Prostate gland (tissue), 2 donors: ENCODE measurements at regions not wholly inside any gene's neighbourhood (a gene's known extent, or its start where the extent isn't known, plus 50 kb on each side); places are given as distances from the start of the nearest gene placed in this dataset.
"Not testable (repeated sequence)": the region's sequence is repeated elsewhere in the genome, so short reads cannot be mapped to it uniquely, and the experiment has no call there.

ENCODE experiments used
- DNase-seq: peaks from one replicate; pipeline ENCODE4 v3.0.0-alpha.2; 2019; ENCODE audit warnings: low spot score
- H3K27ac ChIP-seq, 2 donors: fragments of 200-600 bp; sonication (generic); 2 replicates each; pipeline ENCODE4 v1.5.1; 2017 to 2019
- H3K27me3 ChIP-seq: fragments of 200-600 bp; sonication (generic); replicated peaks from 2 replicates; pipeline ENCODE4 v1.5.1; 2019; ENCODE audit not compliant: insufficient read depth
- H3K36me3 ChIP-seq, 2 donors: fragments of 200-600 bp; sonication (generic); 1 replicate in 1 of 2; 2 replicates in 1 of 2; pipeline versions ENCODE4 v1.5.1 to v1.8.1; 2017 to 2019
- H3K4me1 ChIP-seq: fragments of 200-600 bp; sonication (generic); replicated peaks from 2 replicates; pipeline ENCODE4 v1.5.1; 2019
- H3K4me3 ChIP-seq, 2 donors: fragments of 200-600 bp; sonication (generic); 2 replicates each; pipeline ENCODE4 v1.5.1; 2017 to 2019
- H3K9me3 ChIP-seq: fragments of 200-600 bp; sonication (generic); 2 replicates; pipeline ENCODE4 v1.5.1; 2017
- POLR2A ChIP-seq: fragments of 450-650 bp; IDR thresholded peaks from one replicate; pipeline ENCODE4 v1.6.1; 2016; ENCODE audit warnings: antibody characterized with exemption, mild to moderate bottlenecking
- POLR2AphosphoS5 ChIP-seq: sonication (generic); formaldehyde crosslinking; IDR thresholded peaks from one replicate; pipeline ENCODE4 v1.6.1; 2017; ENCODE audit warnings: antibody characterized with exemption
- WGBS: methylation state at CpG from one replicate; pipeline ENCODE4 v1.1.5; 2018; 5-methylcytosine and 5-hydroxymethylcytosine counted together
- intact Hi-C: fragments of 100-400 bp; cut with DNase I; formaldehyde crosslinking; loops from one replicate; pipeline ENCODE4 v1.14.2; 2022
- TF ChIP-seq, protein P1 (sequence below), 4 experiments: fragments of 200-600 bp in 2 of 4; fragments of 450-650 bp in 2 of 4; sonication (generic) in 2 of 4; IDR thresholded peaks; 1 replicate in 3 of 4; 2 replicates in 1 of 4; pipeline ENCODE4 v1.5.1; 2016 to 2019; ENCODE audit warnings: antibody characterized with exemption in 4 of 4, mild to moderate bottlenecking in 2 of 4, moderate library complexity in 2 of 4

DNA sequence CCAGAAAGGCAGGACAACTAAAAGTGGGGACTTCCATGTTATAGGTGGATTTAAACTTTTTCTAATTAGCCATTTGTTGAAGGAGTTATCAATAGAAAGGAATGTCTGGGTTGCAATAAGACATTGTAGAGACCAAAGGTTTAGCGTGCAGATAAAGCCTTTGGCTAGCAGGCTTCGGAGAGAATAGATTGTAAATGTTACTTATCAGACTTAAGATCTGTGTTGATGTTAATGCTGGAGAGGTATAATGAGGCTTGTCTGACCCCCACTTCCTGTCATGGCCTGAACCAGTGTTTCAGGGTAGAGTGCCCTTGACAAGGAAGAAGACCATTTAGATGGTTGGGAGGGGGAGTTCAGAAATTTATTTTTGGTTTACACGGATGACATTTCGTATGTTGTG, 67.1 kb upstream of the SPIN4 start:
- 63% methylated on average over 4 of the region's 4 CpGs for WGBS
- Histone ChIP-seq H3K4me1 (no peaks in the 10 kb centered on the region), H3K9me3 (no peaks in the 10 kb centered on the region), H3K4me3 (no peak overlapping the region), H3K36me3 (no peaks in the 10 kb centered on the region), H3K27ac (no peak overlapping the region), H3K27me3 (no peaks in the 10 kb centered on the region)
- TF ChIP-seq POLR2A (no peak), POLR2AphosphoS5 (no peak)
- TF ChIP-seq, protein P1, sequence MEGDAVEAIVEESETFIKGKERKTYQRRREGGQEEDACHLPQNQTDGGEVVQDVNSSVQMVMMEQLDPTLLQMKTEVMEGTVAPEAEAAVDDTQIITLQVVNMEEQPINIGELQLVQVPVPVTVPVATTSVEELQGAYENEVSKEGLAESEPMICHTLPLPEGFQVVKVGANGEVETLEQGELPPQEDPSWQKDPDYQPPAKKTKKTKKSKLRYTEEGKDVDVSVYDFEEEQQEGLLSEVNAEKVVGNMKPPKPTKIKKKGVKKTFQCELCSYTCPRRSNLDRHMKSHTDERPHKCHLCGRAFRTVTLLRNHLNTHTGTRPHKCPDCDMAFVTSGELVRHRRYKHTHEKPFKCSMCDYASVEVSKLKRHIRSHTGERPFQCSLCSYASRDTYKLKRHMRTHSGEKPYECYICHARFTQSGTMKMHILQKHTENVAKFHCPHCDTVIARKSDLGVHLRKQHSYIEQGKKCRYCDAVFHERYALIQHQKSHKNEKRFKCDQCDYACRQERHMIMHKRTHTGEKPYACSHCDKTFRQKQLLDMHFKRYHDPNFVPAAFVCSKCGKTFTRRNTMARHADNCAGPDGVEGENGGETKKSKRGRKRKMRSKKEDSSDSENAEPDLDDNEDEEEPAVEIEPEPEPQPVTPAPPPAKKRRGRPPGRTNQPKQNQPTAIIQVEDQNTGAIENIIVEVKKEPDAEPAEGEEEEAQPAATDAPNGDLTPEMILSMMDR (IDR thresholded peaks at IDR 0.05): no peak
- intact Hi-C loops: no loop called here
- no peak for DNase-seq

DNA sequence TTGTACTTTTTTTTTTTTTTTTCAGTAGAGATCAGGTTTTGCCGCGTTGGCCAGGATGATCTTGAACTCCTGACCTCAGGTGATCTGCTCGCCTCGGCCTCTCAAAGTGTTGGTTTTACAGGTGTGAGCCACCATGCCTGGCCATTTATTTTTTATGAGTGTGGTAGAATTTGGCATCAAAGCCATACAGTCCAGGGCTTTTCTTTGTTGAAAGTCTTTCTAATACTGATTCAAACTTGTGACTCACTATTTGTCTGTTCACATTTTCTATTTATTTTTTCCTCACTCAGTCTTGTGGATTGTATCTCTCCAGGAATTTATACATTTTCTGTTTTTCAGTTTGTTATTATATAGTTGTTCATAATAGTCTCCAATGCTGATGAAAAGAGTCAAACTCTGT, 66.5 kb upstream of the SPIN4 start:
- DNase-seq: no peak
- Histone ChIP-seq H3K36me3 (no peaks in the 10 kb centered on the region), H3K4me3 (no peak overlapping the region), H3K9me3 (no peaks in the 10 kb centered on the region), H3K27me3 (no peaks in the 10 kb centered on the region), H3K27ac (no peak overlapping the region), H3K4me1 (no peaks in the 10 kb centered on the region)
- intact Hi-C loops: no loop called here
- no peak for TF ChIP-seq POLR2AphosphoS5
- TF ChIP-seq POLR2A: no peak
- TF ChIP-seq, protein P1 (IDR thresholded peaks at IDR 0.05): no peak
- 89% methylated on average over 4 of the region's 4 CpGs for WGBS

DNA sequence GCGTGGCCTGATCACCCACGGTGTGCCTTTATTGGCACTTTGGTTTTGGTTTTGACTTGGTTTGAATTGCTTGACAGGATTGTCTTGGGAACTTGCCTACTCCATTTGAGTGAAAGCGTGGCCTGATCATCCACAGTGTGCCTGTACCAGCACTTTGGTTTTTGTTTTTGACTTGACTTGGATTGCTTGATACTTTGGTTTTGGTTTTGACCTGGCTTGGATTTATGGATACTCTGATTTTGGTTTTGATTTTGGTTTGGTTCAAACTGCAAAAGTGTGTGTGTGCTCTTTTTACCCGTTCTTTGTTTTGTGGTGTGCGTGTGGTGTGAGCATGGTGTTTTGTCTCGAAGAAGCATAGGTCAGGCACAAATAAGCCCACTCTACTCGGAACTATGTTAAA, 58.8 kb upstream of the SPIN4 start:
- DNase-seq, H3K27me3 ChIP-seq, H3K27ac ChIP-seq, H3K4me3 ChIP-seq, intact Hi-C loops, H3K36me3 ChIP-seq, H3K9me3 ChIP-seq, H3K4me1 ChIP-seq: not testable (repeated sequence)
- WGBS: 92% methylated on average over 7 of the region's 7 CpGs

DNA sequence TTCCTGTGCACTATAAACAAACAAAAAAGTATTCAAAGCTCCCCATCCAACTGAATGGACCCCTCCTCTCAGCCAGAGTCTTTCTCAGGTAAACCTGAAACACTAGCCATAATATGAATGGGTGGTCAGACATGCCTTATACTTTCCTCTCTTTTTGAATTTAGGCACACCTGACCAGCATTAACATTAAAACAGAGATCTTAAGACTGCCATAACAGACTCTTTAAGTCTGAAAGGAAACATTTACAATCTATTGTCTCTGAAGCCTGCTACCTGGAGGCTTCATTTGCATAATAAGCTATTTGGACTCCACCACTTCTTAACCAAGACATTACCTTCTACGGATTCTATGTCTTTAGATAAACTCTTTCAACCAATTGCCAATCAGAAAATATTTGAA, 56.9 kb upstream of the SPIN4 start:
- no peak for DNase-seq
- Histone ChIP-seq H3K4me1 (no peaks in the 10 kb centered on the region), H3K36me3 (no peaks in the 10 kb centered on the region), H3K4me3 (no peak overlapping the region), H3K27me3 (no peaks in the 10 kb centered on the region), H3K9me3 (no peaks in the 10 kb centered on the region), H3K27ac (no peak overlapping the region)
- WGBS: 47% methylated on average over 1 of the region's 1 CpG
- intact Hi-C loops: no loop called here
- TF ChIP-seq POLR2AphosphoS5: no peak
- no peak for TF ChIP-seq POLR2A
- TF ChIP-seq, protein P1 (IDR thresholded peaks at IDR 0.05): no peak

DNA sequence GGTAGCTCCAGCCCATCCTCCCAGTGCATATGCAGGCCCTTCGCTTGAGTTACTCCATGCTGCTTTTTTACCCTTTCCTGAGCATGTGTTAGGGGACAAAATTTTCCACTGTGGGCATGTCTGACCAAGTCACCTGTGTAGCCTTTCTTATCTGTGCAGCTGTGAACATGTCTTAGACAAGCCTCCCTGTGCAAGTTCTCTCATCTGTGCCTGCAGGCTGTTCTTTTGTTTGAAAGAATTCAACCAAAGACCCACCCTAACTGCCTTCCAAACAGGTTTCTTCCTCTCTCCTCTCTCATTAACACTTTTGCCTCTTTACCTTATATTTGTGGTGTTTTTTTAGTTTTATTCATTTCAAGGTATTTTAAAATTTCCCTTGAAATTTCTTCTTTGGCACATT, 53.2 kb upstream of the SPIN4 start:
- WGBS: 73% methylated on average over 1 of the region's 1 CpG
- no peaks in the 10 kb centered on the region for H3K9me3 ChIP-seq
- no peaks in the 10 kb centered on the region for H3K36me3 ChIP-seq
- H3K27me3 ChIP-seq: no peaks in the 10 kb centered on the region
- TF ChIP-seq POLR2AphosphoS5 (no peak), POLR2A (no peak)
- TF ChIP-seq, protein P1 (IDR thresholded peaks at IDR 0.05): no peak
- DNase-seq: no peak
- H3K27ac ChIP-seq: no peak overlapping the region
- H3K4me3 ChIP-seq: no peak overlapping the region
- intact Hi-C loops: no loop called here
- no peaks in the 10 kb centered on the region for H3K4me1 ChIP-seq
